H1 (cell line): ENCODE measurements at regions not wholly inside any gene's neighbourhood (a gene's known extent, or its start where the extent isn't known, plus 50 kb on each side); places are given as distances from the start of the nearest gene placed in this dataset.

Source experiments
- CTCF ChIA-PET: fragments of 300-600 bp; sonication (Branson Sonifier 250); formaldehyde crosslinking; loops from one replicate; lab custom pipeline; 2021; ENCODE audit not compliant: partially characterized antibody; lab: Charles Lee
- POLR2A ChIA-PET: fragments of 300-600 bp; sonication (Branson Sonifier 250); formaldehyde crosslinking; loops from one replicate; lab custom pipeline; 2021; ENCODE audit warnings: inconsistent platforms; ENCODE audit not compliant: partially characterized antibody; lab: Charles Lee
- DNase-seq, 2 experiments: peaks; one replicate each; pipeline versions ENCODE4 v3.0.0 to v3.0.0-alpha.2; 2010 to 2022; ENCODE audit warnings: low spot score in 2 of 2, low read depth in 1 of 2, mixed read lengths in 1 of 2
- FAIRE-seq: peaks from 2 replicates; lab custom pipeline; 2011; peaks lifted over from hg19 to GRCh38; lab: Jason Lieb, UNC
- H2AFZ ChIP-seq: 2 replicates; pipeline ENCODE4 v1.8.1; 2012; ENCODE audit warnings: low read length, inconsistent platforms
- H2AK5ac ChIP-seq: 2 replicates; pipeline ENCODE4 v1.6.1; 2013; ENCODE audit warnings: low read depth, low read length
- H2BK120ac ChIP-seq: replicated peaks from 2 replicates; pipeline ENCODE3; 2013; ENCODE audit warnings: low read depth, low read length, inconsistent platforms
- H2BK12ac ChIP-seq: 2 replicates; pipeline ENCODE4 v1.6.1; 2013; ENCODE audit warnings: low read depth, low read length
- H2BK15ac ChIP-seq: 2 replicates; pipeline ENCODE4 v1.6.1; 2013; ENCODE audit warnings: low read length
- H2BK20ac ChIP-seq: 2 replicates; pipeline ENCODE4 v1.6.1; 2013; ENCODE audit warnings: low read length
- H2BK5ac ChIP-seq: 2 replicates; pipeline ENCODE4 v1.6.1; 2013; ENCODE audit warnings: low read depth, low read length
- H3K14ac ChIP-seq: 2 replicates; pipeline ENCODE4 v1.6.1; 2013; ENCODE audit warnings: inconsistent platforms; ENCODE audit not compliant: insufficient read length
- H3K18ac ChIP-seq: 2 replicates; pipeline ENCODE4 v1.6.1; 2013; ENCODE audit warnings: low read length; ENCODE audit errors: extremely low read depth
- H3K23ac ChIP-seq: 2 replicates; pipeline ENCODE4 v1.6.1; 2013; ENCODE audit warnings: inconsistent platforms; ENCODE audit not compliant: insufficient read length
- H3K23me2 ChIP-seq: 2 replicates; pipeline ENCODE4 v1.6.1; 2013; ENCODE audit warnings: low read depth, low read length
- H3K27ac ChIP-seq: 2 replicates; pipeline ENCODE4 v1.6.1; 2011; ENCODE audit warnings: low read depth, low read length, inconsistent platforms
- H3K27me3 ChIP-seq, 4 experiments: replicated peaks in 1 of 4; 1 replicate in 1 of 4; 2 replicates in 3 of 4; pipeline versions ENCODE4 v1.6.1 to v1.8.1; 2011 to 2013; ENCODE audit warnings: low read length in 3 of 4, mild to moderate bottlenecking in 3 of 4, inconsistent platforms in 2 of 4, mixed read lengths in 2 of 4, moderate library complexity in 1 of 4; ENCODE audit not compliant: control insufficient read depth in 3 of 4, insufficient read depth in 3 of 4; ENCODE audit errors: extremely low read depth in 1 of 4
- H3K36me3 ChIP-seq, 4 experiments: 2 replicates each; pipeline versions ENCODE4 v1.6.1 to v1.8.1; 2011 to 2013; ENCODE audit warnings: mild to moderate bottlenecking in 4 of 4, low read length in 3 of 4, moderate library complexity in 2 of 4, control low read depth in 1 of 4, inconsistent platforms in 1 of 4; ENCODE audit not compliant: insufficient read depth in 4 of 4, control insufficient read depth in 2 of 4
- H3K4ac ChIP-seq: replicated peaks from 2 replicates; pipeline ENCODE3; 2013; ENCODE audit warnings: low read length, low read depth, mixed read lengths, inconsistent platforms; ENCODE audit not compliant: insufficient read length
- H3K4me1 ChIP-seq, 4 experiments: replicated peaks in 1 of 4; 1 replicate in 1 of 4; 2 replicates in 3 of 4; pipeline versions ENCODE4 v1.6.1 to v1.8.1; 2011 to 2013; ENCODE audit warnings: low read length in 3 of 4, inconsistent platforms in 2 of 4, mixed read lengths in 1 of 4; ENCODE audit not compliant: insufficient read depth in 4 of 4, control insufficient read depth in 3 of 4
- H3K4me2 ChIP-seq, 2 experiments: 2 replicates each; pipeline versions ENCODE4 v1.6.1 to v1.8.1; 2011 to 2013; ENCODE audit warnings: low read depth in 2 of 2, low read length in 2 of 2, control low read depth in 1 of 2, inconsistent platforms in 1 of 2, mild to moderate bottlenecking in 1 of 2; ENCODE audit not compliant: insufficient read depth in 1 of 2
- H3K4me3 ChIP-seq, 4 experiments: fragments of 200-600, 300-600 bp in 1 of 4; sonication (generic), shearing (Covaris generic), sonication (Bioruptor Twin) in 1 of 4; 2 replicates each; pipeline versions ENCODE4 v1.5.1 to v1.8.1; 2011 to 2016; ENCODE audit warnings: low read length in 4 of 4, low read depth in 3 of 4, control low read depth in 2 of 4, inconsistent platforms in 2 of 4, mild to moderate bottlenecking in 2 of 4, mixed read lengths in 1 of 4, moderate library complexity in 1 of 4; ENCODE audit not compliant: insufficient read depth in 2 of 4; ENCODE audit errors: extremely low read depth in 1 of 4
- H3K56ac ChIP-seq: replicated peaks from 2 replicates; pipeline ENCODE3; 2013; ENCODE audit warnings: low read depth, mild to moderate bottlenecking, mixed read lengths, low read length, inconsistent platforms; ENCODE audit not compliant: insufficient read length
- H3K79me1 ChIP-seq: 2 replicates; pipeline ENCODE4 v1.6.1; 2013; ENCODE audit warnings: low read depth, low read length, control low read depth
- H3K79me2 ChIP-seq, 2 experiments: 2 replicates each; pipeline versions ENCODE4 v1.6.1 to v1.8.1; 2012 to 2013; ENCODE audit warnings: low read length in 2 of 2, mild to moderate bottlenecking in 2 of 2, inconsistent platforms in 1 of 2; ENCODE audit not compliant: insufficient read depth in 2 of 2, control insufficient read depth in 1 of 2
- H3K9ac ChIP-seq, 4 experiments: replicated peaks in 1 of 4; 1 replicate in 1 of 4; 2 replicates in 3 of 4; pipeline versions ENCODE4 v1.6.1 to v1.8.1; 2011 to 2013; ENCODE audit warnings: low read depth in 3 of 4, low read length in 3 of 4, control low read depth in 2 of 4, mild to moderate bottlenecking in 2 of 4, moderate library complexity in 2 of 4, inconsistent platforms in 1 of 4; ENCODE audit errors: extremely low read depth in 1 of 4
- H3K9me3 ChIP-seq, 2 experiments: 2 replicates each; pipeline versions ENCODE4 v1.6.1 to v1.8.1; 2012 to 2013; ENCODE audit warnings: mild to moderate bottlenecking in 2 of 2, moderate library complexity in 2 of 2, control low read depth in 1 of 2, inconsistent platforms in 1 of 2, low read depth in 1 of 2, low read length in 1 of 2, mixed read lengths in 1 of 2; ENCODE audit not compliant: insufficient read depth in 2 of 2
- H4K20me1 ChIP-seq, 2 experiments: replicated peaks in 1 of 2; 2 replicates each; pipeline versions ENCODE3 to v1.8.1; 2011 to 2013; ENCODE audit warnings: inconsistent platforms in 2 of 2, low read length in 2 of 2, mild to moderate bottlenecking in 1 of 2; ENCODE audit not compliant: insufficient read depth in 2 of 2, control insufficient read depth in 1 of 2
- H4K5ac ChIP-seq: 2 replicates; pipeline ENCODE4 v1.6.1; 2013; ENCODE audit warnings: low read length, low read depth, mixed read lengths, inconsistent platforms; ENCODE audit not compliant: insufficient read length
- H4K8ac ChIP-seq: 2 replicates; pipeline ENCODE4 v1.8.0; 2013; ENCODE audit warnings: mild to moderate bottlenecking, moderate library complexity, low read length, inconsistent platforms; ENCODE audit not compliant: insufficient read depth; ENCODE audit errors: extremely low read depth
- H4K91ac ChIP-seq: replicated peaks from 2 replicates; pipeline ENCODE3; 2013; ENCODE audit warnings: low read length, mixed read lengths, inconsistent platforms; ENCODE audit not compliant: insufficient read length
- BCL11A ChIP-seq, 2 experiments: IDR thresholded peaks; one replicate each; pipeline ENCODE4 v1.6.1; 2011; ENCODE audit warnings: low read depth in 2 of 2, low read length in 2 of 2, mild to moderate bottlenecking in 2 of 2
- CBX5 ChIP-seq: fragments of 300-800, 300-1000 bp; sonication (generic); IDR thresholded peaks from 2 replicates; pipeline ENCODE4 v1.7.1; 2016; ENCODE audit warnings: antibody characterized with exemption, low read length, low read depth
- CHD2 ChIP-seq: IDR thresholded peaks from 2 replicates; pipeline ENCODE4 v1.6.1; 2012; ENCODE audit warnings: low read length, improper control_type of control experiment
- FOSL1 ChIP-seq: IDR thresholded peaks from 2 replicates; pipeline ENCODE4 v1.6.1; 2011; ENCODE audit warnings: mild to moderate bottlenecking, low read depth, low read length, moderate library complexity; ENCODE audit not compliant: insufficient read depth
- HDAC6 ChIP-seq: IDR thresholded peaks from one replicate; pipeline ENCODE4 v1.7.1; 2012; ENCODE audit warnings: low read depth, mild to moderate bottlenecking, inconsistent platforms, low read length, moderate library complexity
- KDM1A ChIP-seq: fragments of 200-600, 300-600 bp; sonication (generic); IDR thresholded peaks from 2 replicates; pipeline ENCODE4 v1.7.1; 2016; ENCODE audit warnings: mild to moderate bottlenecking, low read length, borderline replicate concordance
- KDM5A ChIP-seq: fragments of 200-600 bp; IDR thresholded peaks from 2 replicates; pipeline ENCODE4 v1.7.1; 2012; ENCODE audit warnings: mild to moderate bottlenecking, low read length, inconsistent platforms, mixed read lengths
- POU5F1 ChIP-seq: IDR thresholded peaks from 2 replicates; pipeline ENCODE4 v1.6.1; 2011; ENCODE audit warnings: low read depth, mild to moderate bottlenecking, low read length, moderate library complexity
- ZNF274 ChIP-seq: IDR thresholded peaks from 2 replicates; pipeline ENCODE4 v1.7.0; 2012; ENCODE audit warnings: low read length, borderline replicate concordance; ENCODE audit errors: extremely low read depth
- WGBS, 2 experiments: shearing (Covaris generic) in 1 of 2; methylation state at CpG; one replicate each; pipeline versions ENCODE4 v1.1.6 to v1.1.7; 2013 to 2015; ENCODE audit warnings: low lambda C conversion rate in 2 of 2, mixed read lengths in 2 of 2, inconsistent platforms in 1 of 2, low coverage in 1 of 2, missing lambda C conversion rate in 1 of 2; ENCODE audit not compliant: insufficient replicate concordance in 2 of 2, insufficient coverage in 1 of 2, insufficient read length in 1 of 2; ENCODE audit errors: extremely low coverage in 1 of 2, missing lambda C conversion rate in 1 of 2; 5-methylcytosine and 5-hydroxymethylcytosine counted together
- TF ChIP-seq, protein P1 (sequence below), 3 experiments: IDR thresholded peaks; 1 replicate in 2 of 3; 2 replicates in 1 of 3; pipeline versions ENCODE4 v1.5.1 to v1.6.1; 2011; ENCODE audit warnings: low read length in 3 of 3, mild to moderate bottlenecking in 3 of 3, inconsistent platforms in 2 of 3, low read depth in 1 of 3, moderate library complexity in 1 of 3; ENCODE audit not compliant: insufficient read depth in 1 of 3; ENCODE audit errors: control extremely low read depth in 1 of 3

GRCh38 chr3:153762411-153763235 lies 358.6 kb upstream of the ARHGEF26 start:
- WGBS, 2 experiments: 93% methylated on average over 6 of the region's 6 CpGs; no CpG with 5 or more reads in 1 of the 2 experiments
- Histone ChIP-seq H2BK12ac (no peak overlapping the region), H3K27ac (no peak overlapping the region), H3K79me1 (no peaks in the 10 kb centered on the region), H3K36me3 (no peaks in the 10 kb centered on the region), H2BK120ac (no peak overlapping the region), H3K9me3 (no peaks in the 10 kb centered on the region), H2AK5ac (no peak overlapping the region), H3K4ac (no peak overlapping the region), H3K56ac (no peak overlapping the region), H3K4me1 (no peaks in the 10 kb centered on the region), H3K14ac (no peak overlapping the region), H3K27me3 (no peaks in the 10 kb centered on the region), H3K4me2 (no peak overlapping the region), H4K8ac (no peak overlapping the region), H4K5ac (no peak overlapping the region), H2BK5ac (no peak overlapping the region), H2BK15ac (no peak overlapping the region), H2AFZ (no peak overlapping the region), H3K18ac (no peak overlapping the region), H3K23me2 (no peaks in the 10 kb centered on the region), H2BK20ac (no peak overlapping the region), H3K79me2 (no peaks in the 10 kb centered on the region), H4K91ac (no peak overlapping the region), H3K23ac (no peak overlapping the region), H4K20me1 (no peaks in the 10 kb centered on the region), H3K9ac (no peak overlapping the region), H3K4me3 (no peak overlapping the region)
- FAIRE-seq (no peak), DNase-seq (no peak)
- CTCF ChIA-PET: interaction anchor here (0.7 kb wide), 2 partner anchors 28 to 265 kb away, joined by 3 read pairs; no protein-coding TSS in a partner anchor
- POLR2A ChIA-PET: no interaction called here
- no peak for TF ChIP-seq KDM5A
- TF ChIP-seq, protein P1, sequence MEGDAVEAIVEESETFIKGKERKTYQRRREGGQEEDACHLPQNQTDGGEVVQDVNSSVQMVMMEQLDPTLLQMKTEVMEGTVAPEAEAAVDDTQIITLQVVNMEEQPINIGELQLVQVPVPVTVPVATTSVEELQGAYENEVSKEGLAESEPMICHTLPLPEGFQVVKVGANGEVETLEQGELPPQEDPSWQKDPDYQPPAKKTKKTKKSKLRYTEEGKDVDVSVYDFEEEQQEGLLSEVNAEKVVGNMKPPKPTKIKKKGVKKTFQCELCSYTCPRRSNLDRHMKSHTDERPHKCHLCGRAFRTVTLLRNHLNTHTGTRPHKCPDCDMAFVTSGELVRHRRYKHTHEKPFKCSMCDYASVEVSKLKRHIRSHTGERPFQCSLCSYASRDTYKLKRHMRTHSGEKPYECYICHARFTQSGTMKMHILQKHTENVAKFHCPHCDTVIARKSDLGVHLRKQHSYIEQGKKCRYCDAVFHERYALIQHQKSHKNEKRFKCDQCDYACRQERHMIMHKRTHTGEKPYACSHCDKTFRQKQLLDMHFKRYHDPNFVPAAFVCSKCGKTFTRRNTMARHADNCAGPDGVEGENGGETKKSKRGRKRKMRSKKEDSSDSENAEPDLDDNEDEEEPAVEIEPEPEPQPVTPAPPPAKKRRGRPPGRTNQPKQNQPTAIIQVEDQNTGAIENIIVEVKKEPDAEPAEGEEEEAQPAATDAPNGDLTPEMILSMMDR (IDR thresholded peaks at IDR 0.05; ENCODE audit: control extremely low read depth in 1 of 3, insufficient read depth in 1 of 3, low read depth in 1 of 3, low read length in 3 of 3): no peak
- TF ChIP-seq HDAC6: no peak
- TF ChIP-seq CHD2: no peak
- TF ChIP-seq CBX5: no peak
- no peak for TF ChIP-seq BCL11A (IDR thresholded peaks at IDR 0.05; ENCODE audit: low read depth in 2 of 2, low read length in 2 of 2)
- no peak for TF ChIP-seq KDM1A
- no peak for TF ChIP-seq ZNF274
- no peak for TF ChIP-seq FOSL1
- TF ChIP-seq POU5F1: no peak
